Loucy (cell line): ENCODE measurements at regions not wholly inside any gene's neighbourhood (a gene's known extent, or its start where the extent isn't known, plus 50 kb on each side); places are given as distances from the start of the nearest gene placed in this dataset.

Experiments used
- H2AFZ ChIP-seq: fragments of 200-600 bp; sonication (generic); 2 replicates; pipeline ENCODE4 v1.6.0; 2016; ENCODE audit warnings: antibody characterized with exemption, mild to moderate bottlenecking, low read length, moderate library complexity
- H3F3A ChIP-seq: fragments of 200-600 bp; 2 replicates; pipeline ENCODE4 v1.6.0; 2016; ENCODE audit warnings: antibody characterized with exemption, low read depth, mild to moderate bottlenecking
- H3K27me3 ChIP-seq: fragments of 200-600 bp; sonication (generic); 2 replicates; pipeline ENCODE4 v1.6.1; 2014; ENCODE audit warnings: low read length, mild to moderate bottlenecking; ENCODE audit not compliant: insufficient read depth, poor library complexity, severe bottlenecking
- H3K36me3 ChIP-seq: fragments of 200-600 bp; sonication (generic); 2 replicates; pipeline ENCODE4 v1.6.1; 2016; ENCODE audit warnings: low read length; ENCODE audit not compliant: insufficient read depth
- H3K4me1 ChIP-seq: fragments of 200-600 bp; sonication (generic); 2 replicates; pipeline ENCODE4 v1.5.1; 2014; ENCODE audit warnings: low read length, mild to moderate bottlenecking; ENCODE audit not compliant: insufficient read depth, poor library complexity, severe bottlenecking
- H3K4me2 ChIP-seq: fragments of 200-600 bp; sonication (generic); 2 replicates; pipeline ENCODE4 v1.6.0; 2014; ENCODE audit warnings: antibody characterized with exemption, low read length, low read depth, mild to moderate bottlenecking; ENCODE audit not compliant: poor library complexity, severe bottlenecking
- H3K4me3 ChIP-seq: fragments of 200-600 bp; sonication (generic); 2 replicates; pipeline ENCODE4 v1.5.1; 2014; ENCODE audit warnings: low read length, mild to moderate bottlenecking, mixed read lengths; ENCODE audit not compliant: poor library complexity, severe bottlenecking
- H3K79me2 ChIP-seq: fragments of 200-600 bp; sonication (generic); 2 replicates; pipeline ENCODE4 v1.6.1; 2014; ENCODE audit warnings: low read length; ENCODE audit not compliant: insufficient read depth
- H3K9ac ChIP-seq: fragments of 200-600 bp; sonication (generic); 2 replicates; pipeline ENCODE4 v1.6.0; 2014; ENCODE audit warnings: mild to moderate bottlenecking, low read depth, low read length, moderate library complexity; ENCODE audit not compliant: poor library complexity, severe bottlenecking
- H3K9me2 ChIP-seq: fragments of 200-600 bp; sonication (generic); replicated peaks from 2 replicates; pipeline ENCODE4 v1.6.1; 2016; ENCODE audit warnings: low read depth, low read length, mixed read lengths
- H3K9me3 ChIP-seq: fragments of 200-600 bp; sonication (generic); 2 replicates; pipeline ENCODE4 v1.6.1; 2014; ENCODE audit warnings: mild to moderate bottlenecking, antibody characterized with exemption, low read length, low read depth; ENCODE audit not compliant: insufficient read depth
- H4K20me1 ChIP-seq: fragments of 200-600 bp; sonication (generic); 2 replicates; pipeline ENCODE4 v1.6.0; 2014; ENCODE audit warnings: antibody characterized with exemption, low read length, mild to moderate bottlenecking; ENCODE audit not compliant: insufficient read depth, poor library complexity, severe bottlenecking
- EZH2phosphoT487 ChIP-seq: fragments of 200-600 bp; IDR thresholded peaks from 2 replicates; pipeline ENCODE4 v1.6.1; 2018; ENCODE audit warnings: antibody characterized with exemption, mild to moderate bottlenecking, moderate library complexity, borderline replicate concordance
- TF ChIP-seq, protein P1 (sequence below): fragments of 200-600 bp; sonication (generic); conservative IDR thresholded peaks from 2 replicates; pipeline ENCODE4 v1.5.1; 2014; ENCODE audit warnings: mild to moderate bottlenecking, antibody characterized with exemption, low read length

DNA sequence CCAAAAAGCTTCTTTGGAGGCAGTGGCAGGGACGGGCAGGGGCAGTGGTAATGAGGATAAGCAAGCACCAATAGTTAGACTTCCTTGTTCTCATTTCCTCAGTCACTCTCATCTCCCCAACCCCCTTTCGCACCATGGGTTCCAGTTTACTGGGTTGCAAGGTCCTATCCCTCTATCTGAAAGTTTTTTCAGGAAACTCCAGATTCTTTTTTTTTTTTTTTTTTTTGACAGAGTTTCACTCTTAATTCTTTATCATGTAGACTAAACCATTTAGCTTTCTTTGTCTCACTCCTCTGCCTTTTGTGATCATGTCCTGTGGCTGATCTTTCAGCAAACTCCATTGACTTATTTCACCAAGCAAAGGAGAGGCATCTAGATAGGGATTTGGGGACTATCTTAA lies 51.4 kb upstream of the GMDS start:
- Histone ChIP-seq H3K9me3 (no peaks in the 10 kb centered on the region), H3K4me1 (no peaks in the 10 kb centered on the region), H3K9me2 (no peaks in the 10 kb centered on the region), H3K79me2 (no peaks in the 10 kb centered on the region), H3F3A (no peaks in the 10 kb centered on the region), H3K36me3 (no peaks in the 10 kb centered on the region), H3K4me2 (no peak overlapping the region), H3K9ac (no peak overlapping the region), H3K4me3 (no peak overlapping the region), H2AFZ (no peak overlapping the region), H3K27me3 (no peaks in the 10 kb centered on the region), H4K20me1 (no peaks in the 10 kb centered on the region)
- no peak for TF ChIP-seq EZH2phosphoT487
- TF ChIP-seq, protein P1, sequence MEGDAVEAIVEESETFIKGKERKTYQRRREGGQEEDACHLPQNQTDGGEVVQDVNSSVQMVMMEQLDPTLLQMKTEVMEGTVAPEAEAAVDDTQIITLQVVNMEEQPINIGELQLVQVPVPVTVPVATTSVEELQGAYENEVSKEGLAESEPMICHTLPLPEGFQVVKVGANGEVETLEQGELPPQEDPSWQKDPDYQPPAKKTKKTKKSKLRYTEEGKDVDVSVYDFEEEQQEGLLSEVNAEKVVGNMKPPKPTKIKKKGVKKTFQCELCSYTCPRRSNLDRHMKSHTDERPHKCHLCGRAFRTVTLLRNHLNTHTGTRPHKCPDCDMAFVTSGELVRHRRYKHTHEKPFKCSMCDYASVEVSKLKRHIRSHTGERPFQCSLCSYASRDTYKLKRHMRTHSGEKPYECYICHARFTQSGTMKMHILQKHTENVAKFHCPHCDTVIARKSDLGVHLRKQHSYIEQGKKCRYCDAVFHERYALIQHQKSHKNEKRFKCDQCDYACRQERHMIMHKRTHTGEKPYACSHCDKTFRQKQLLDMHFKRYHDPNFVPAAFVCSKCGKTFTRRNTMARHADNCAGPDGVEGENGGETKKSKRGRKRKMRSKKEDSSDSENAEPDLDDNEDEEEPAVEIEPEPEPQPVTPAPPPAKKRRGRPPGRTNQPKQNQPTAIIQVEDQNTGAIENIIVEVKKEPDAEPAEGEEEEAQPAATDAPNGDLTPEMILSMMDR, result no peak
